GM23248 (cell line): ENCODE measurements at regions not wholly inside any gene's neighbourhood (a gene's known extent, or its start where the extent isn't known, plus 50 kb on each side); places are given as distances from the start of the nearest gene placed in this dataset.
"Not testable (repeated sequence)": the region's sequence is repeated elsewhere in the genome, so short reads cannot be mapped to it uniquely, and the experiment has no call there.

ENCODE experiments used
- EZH2 ChIP-seq: fragments of 200-600 bp; sonication (generic); IDR thresholded peaks from 2 replicates; pipeline ENCODE4 v1.6.1; 2018; ENCODE audit warnings: antibody characterized with exemption, mild to moderate bottlenecking; ENCODE audit not compliant: insufficient read depth, poor library complexity, severe bottlenecking
- EZH2phosphoT487 ChIP-seq: fragments of 200-600 bp; sonication (generic); IDR thresholded peaks from 2 replicates; pipeline ENCODE4 v1.6.1; 2018; ENCODE audit warnings: antibody characterized with exemption, moderate library complexity, mild to moderate bottlenecking, low read depth; ENCODE audit not compliant: insufficient read depth

DNA sequence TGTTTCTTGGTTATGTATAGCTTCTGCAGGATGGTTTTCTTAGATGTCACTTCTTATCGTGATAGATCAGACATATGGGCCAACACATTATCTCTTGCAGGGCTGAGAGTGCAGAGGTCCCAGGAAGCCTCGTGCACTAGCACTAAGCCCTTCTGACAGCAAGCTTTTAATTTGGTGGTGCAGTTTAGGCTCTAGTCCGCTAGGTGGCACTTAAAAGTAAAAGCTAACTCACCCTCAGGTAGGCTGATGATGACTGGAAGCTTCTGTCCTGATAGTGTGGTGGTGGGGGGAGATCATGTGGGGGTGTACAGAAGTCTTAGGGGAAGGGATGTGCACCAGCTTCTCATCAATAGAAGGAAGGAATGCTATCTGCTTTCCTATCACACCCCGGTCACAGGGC is 142.0 kb downstream of the SPIN4 start:
- TF ChIP-seq EZH2phosphoT487, EZH2: not testable (repeated sequence)
